GM12872 (cell line): ENCODE measurements at regions not wholly inside any gene's neighbourhood (a gene's known extent, or its start where the extent isn't known, plus 50 kb on each side); places are given as distances from the start of the nearest gene placed in this dataset.

Experiments used
- TF ChIP-seq, protein P1 (sequence below): IDR thresholded peaks from 3 replicates; pipeline ENCODE4 v1.5.1; 2011; ENCODE audit warnings: low read depth, mild to moderate bottlenecking, low read length, moderate library complexity; ENCODE audit not compliant: insufficient read depth

- TF ChIP-seq, protein P1, sequence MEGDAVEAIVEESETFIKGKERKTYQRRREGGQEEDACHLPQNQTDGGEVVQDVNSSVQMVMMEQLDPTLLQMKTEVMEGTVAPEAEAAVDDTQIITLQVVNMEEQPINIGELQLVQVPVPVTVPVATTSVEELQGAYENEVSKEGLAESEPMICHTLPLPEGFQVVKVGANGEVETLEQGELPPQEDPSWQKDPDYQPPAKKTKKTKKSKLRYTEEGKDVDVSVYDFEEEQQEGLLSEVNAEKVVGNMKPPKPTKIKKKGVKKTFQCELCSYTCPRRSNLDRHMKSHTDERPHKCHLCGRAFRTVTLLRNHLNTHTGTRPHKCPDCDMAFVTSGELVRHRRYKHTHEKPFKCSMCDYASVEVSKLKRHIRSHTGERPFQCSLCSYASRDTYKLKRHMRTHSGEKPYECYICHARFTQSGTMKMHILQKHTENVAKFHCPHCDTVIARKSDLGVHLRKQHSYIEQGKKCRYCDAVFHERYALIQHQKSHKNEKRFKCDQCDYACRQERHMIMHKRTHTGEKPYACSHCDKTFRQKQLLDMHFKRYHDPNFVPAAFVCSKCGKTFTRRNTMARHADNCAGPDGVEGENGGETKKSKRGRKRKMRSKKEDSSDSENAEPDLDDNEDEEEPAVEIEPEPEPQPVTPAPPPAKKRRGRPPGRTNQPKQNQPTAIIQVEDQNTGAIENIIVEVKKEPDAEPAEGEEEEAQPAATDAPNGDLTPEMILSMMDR = no peak
Measured at GRCh38 chr16:59614466-59615240, 880.5 kb upstream of the GOT2 start.

- TF ChIP-seq, protein P1 = no peak
Measured at GRCh38 chr16:59612094-59612493, 878.0 kb upstream of the GOT2 start.

DNA sequence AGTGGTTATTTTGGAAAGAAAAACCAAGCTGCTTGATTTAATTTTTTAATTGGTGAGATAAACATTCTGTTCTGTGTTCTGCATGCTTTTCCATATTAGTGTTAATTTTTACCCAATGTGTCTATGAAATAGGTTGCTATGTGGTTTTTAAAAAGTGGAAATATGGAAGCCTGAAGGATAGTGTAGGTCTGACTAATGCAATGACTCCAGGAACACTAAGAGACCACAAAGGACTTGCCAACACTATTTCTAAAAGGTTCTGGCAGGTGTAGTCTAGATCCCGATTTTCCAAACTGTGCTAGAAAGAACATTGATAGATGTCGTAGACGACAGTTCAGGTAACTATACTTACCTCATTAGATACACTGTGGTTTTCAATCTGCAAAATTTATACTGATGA lies 877.4 kb upstream of the GOT2 start:
- TF ChIP-seq, protein P1 = no peak

GRCh38 chr16:59605706-59606105 lies 871.6 kb upstream of the GOT2 start:
- TF ChIP-seq, protein P1 = no peak

- TF ChIP-seq, protein P1 = no peak
Measured at GRCh38 chr16:59604354-59604753, 870.2 kb upstream of the GOT2 start.

- TF ChIP-seq, protein P1 = no peak
Measured at GRCh38 chr16:59601452-59601851, 867.3 kb upstream of the GOT2 start.

DNA sequence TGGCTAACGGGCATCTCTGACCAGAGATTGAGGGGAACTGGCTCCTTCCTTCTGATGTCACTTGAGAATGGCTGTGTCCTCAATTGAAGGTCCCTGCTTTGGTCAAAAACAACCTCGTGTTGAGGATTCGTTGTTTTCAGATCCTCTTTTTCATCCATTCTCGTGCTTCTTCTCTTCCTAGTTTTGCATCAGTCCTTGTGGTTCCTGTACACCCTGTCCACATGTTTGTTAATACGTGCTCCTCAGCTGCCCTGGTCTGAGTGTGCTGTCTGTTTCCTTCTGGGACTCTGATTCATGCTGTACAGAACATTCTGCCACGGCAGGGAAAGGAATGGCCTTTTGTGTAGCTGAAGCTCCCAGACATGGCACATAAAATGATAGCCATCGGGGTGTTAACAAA lies 863.2 kb upstream of the GOT2 start:
- TF ChIP-seq, protein P1 = no peak
